ENCODE measurements at regions not wholly inside any gene's neighbourhood (a gene's known extent, or its start where the extent isn't known, plus 50 kb on each side); places are given as distances from the start of the nearest gene placed in this dataset.
A peak's percentile ranks its signal among the peaks of the same experiment; 100 is the strongest.

DNA sequence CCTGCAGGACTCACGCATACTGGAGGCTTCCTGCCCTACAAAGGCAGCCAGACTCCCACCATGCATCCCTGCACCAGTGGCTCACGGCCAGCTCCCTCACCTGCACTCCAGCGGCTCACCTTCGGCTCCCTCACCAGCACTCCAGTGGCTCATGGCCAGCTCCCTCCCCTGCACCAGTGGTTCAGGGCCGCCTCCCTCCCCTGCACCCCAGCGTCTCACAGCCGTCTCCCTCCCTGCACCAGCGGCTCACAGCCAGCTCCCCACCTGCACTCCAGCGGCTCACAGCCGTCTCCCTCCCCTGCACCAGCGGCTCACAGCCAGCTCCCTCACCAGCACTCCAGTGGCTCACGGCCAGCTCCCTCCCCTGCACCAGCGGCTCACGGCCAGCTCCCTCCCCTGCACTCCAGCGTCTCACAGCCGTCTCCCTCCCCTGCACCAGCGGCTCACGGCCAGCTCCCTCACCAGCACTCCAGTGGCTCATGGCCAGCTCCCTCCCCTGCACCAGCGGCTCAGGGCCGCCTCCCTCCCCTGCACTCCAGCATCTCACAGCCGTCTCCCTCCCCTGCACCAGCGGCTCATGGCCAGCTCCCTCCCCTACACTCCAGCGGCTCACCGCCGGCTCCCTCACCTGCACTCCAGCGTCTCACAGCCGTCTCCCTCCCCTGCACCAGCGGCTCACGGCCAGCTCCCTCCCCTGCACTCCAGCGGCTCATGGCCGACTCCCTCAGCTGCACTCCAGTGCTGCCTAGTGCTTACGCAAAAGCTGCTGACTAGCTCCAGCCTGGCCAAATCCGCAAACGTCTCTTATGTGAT is 324.5 kb downstream of the NPHP4 start:
- BruUV-seq (replicated peaks): no TSS peak
- no peaks in the 10 kb centered on the region for H3K9me3 ChIP-seq (ENCODE audit: control insufficient read depth in 1 of 2, insufficient read depth in 1 of 2, low read depth in 1 of 2, low read length in 2 of 2)
- no peak overlapping the region for H3K9ac ChIP-seq (ENCODE audit: low read length)
- no peaks in the 10 kb centered on the region for H3K4me1 ChIP-seq (ENCODE audit: control insufficient read depth in 1 of 2, insufficient read depth in 2 of 2, low read length in 2 of 2)
- no peaks in the 10 kb centered on the region for H3K36me3 ChIP-seq (ENCODE audit: control insufficient read depth in 1 of 2, insufficient read depth in 2 of 2, low read length in 2 of 2)
- CTCF ChIA-PET: no interaction called here
- H3K4me2 ChIP-seq (ENCODE audit: low read length): peak overlapping the region; percentile 14; the same call in 1 of the 2 replicates
- no peak overlapping the region for H3K27ac ChIP-seq (ENCODE audit: low read depth, low read length)
- TF ChIP-seq ELF1 (IDR thresholded peaks at IDR 0.05; ENCODE audit: borderline replicate concordance, low read depth): no peak
- TF ChIP-seq, protein P1, sequence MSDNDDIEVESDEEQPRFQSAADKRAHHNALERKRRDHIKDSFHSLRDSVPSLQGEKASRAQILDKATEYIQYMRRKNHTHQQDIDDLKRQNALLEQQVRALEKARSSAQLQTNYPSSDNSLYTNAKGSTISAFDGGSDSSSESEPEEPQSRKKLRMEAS (IDR thresholded peaks at IDR 0.05): no peak
- no peak for TF ChIP-seq SIN3A (IDR thresholded peaks at IDR 0.05; ENCODE audit: low read depth)
- no peak for TF ChIP-seq FOSL1 (IDR thresholded peaks at IDR 0.05; ENCODE audit: low read depth)
- TF ChIP-seq, protein P2, sequence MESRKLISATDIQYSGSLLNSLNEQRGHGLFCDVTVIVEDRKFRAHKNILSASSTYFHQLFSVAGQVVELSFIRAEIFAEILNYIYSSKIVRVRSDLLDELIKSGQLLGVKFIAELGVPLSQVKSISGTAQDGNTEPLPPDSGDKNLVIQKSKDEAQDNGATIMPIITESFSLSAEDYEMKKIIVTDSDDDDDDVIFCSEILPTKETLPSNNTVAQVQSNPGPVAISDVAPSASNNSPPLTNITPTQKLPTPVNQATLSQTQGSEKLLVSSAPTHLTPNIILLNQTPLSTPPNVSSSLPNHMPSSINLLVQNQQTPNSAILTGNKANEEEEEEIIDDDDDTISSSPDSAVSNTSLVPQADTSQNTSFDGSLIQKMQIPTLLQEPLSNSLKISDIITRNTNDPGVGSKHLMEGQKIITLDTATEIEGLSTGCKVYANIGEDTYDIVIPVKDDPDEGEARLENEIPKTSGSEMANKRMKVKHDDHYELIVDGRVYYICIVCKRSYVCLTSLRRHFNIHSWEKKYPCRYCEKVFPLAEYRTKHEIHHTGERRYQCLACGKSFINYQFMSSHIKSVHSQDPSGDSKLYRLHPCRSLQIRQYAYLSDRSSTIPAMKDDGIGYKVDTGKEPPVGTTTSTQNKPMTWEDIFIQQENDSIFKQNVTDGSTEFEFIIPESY (IDR thresholded peaks at IDR 0.05; ENCODE audit: extremely low read depth, insufficient replicate concordance, low read length): no peak
- TF ChIP-seq EZH2 (IDR thresholded peaks at IDR 0.05): no peak
- TF ChIP-seq CBX3 (IDR thresholded peaks at IDR 0.05; ENCODE audit: low read depth): no peak
- no peak for TF ChIP-seq YY1 (IDR thresholded peaks at IDR 0.05; ENCODE audit: extremely low read depth, insufficient replicate concordance, low read depth, low read length)
- no peak for TF ChIP-seq SRF (IDR thresholded peaks at IDR 0.05; ENCODE audit: low read depth)
- TF ChIP-seq, protein P3, sequence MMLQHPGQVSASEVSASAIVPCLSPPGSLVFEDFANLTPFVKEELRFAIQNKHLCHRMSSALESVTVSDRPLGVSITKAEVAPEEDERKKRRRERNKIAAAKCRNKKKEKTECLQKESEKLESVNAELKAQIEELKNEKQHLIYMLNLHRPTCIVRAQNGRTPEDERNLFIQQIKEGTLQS (IDR thresholded peaks at IDR 0.05): no peak
- no peak for TF ChIP-seq EZH2phosphoT487 (IDR thresholded peaks at IDR 0.05; ENCODE audit: borderline replicate concordance)
- no peak for TF ChIP-seq SP1 (IDR thresholded peaks at IDR 0.05; ENCODE audit: low read depth)
- no peak for TF ChIP-seq EGR1 (IDR thresholded peaks at IDR 0.05; ENCODE audit: low read depth)
- no peak for TF ChIP-seq JUND (IDR thresholded peaks at IDR 0.05)
- TF ChIP-seq, protein P4, sequence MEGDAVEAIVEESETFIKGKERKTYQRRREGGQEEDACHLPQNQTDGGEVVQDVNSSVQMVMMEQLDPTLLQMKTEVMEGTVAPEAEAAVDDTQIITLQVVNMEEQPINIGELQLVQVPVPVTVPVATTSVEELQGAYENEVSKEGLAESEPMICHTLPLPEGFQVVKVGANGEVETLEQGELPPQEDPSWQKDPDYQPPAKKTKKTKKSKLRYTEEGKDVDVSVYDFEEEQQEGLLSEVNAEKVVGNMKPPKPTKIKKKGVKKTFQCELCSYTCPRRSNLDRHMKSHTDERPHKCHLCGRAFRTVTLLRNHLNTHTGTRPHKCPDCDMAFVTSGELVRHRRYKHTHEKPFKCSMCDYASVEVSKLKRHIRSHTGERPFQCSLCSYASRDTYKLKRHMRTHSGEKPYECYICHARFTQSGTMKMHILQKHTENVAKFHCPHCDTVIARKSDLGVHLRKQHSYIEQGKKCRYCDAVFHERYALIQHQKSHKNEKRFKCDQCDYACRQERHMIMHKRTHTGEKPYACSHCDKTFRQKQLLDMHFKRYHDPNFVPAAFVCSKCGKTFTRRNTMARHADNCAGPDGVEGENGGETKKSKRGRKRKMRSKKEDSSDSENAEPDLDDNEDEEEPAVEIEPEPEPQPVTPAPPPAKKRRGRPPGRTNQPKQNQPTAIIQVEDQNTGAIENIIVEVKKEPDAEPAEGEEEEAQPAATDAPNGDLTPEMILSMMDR (IDR thresholded peaks at IDR 0.05 in 2 of 3, conservative IDR thresholded peaks at IDR 0.05 in 1 of 3; ENCODE audit: borderline replicate concordance in 1 of 3, insufficient read depth in 1 of 3, low read depth in 2 of 3, low read length in 2 of 3): no peak
- no peak for TF ChIP-seq POLR2A (IDR thresholded peaks at IDR 0.05; ENCODE audit: borderline replicate concordance, extremely low read depth, insufficient read depth, insufficient read length)
- no peak for TF ChIP-seq POLR2AphosphoS5 (IDR thresholded peaks at IDR 0.05; ENCODE audit: low read depth, low read length)
- TF ChIP-seq, protein P5, sequence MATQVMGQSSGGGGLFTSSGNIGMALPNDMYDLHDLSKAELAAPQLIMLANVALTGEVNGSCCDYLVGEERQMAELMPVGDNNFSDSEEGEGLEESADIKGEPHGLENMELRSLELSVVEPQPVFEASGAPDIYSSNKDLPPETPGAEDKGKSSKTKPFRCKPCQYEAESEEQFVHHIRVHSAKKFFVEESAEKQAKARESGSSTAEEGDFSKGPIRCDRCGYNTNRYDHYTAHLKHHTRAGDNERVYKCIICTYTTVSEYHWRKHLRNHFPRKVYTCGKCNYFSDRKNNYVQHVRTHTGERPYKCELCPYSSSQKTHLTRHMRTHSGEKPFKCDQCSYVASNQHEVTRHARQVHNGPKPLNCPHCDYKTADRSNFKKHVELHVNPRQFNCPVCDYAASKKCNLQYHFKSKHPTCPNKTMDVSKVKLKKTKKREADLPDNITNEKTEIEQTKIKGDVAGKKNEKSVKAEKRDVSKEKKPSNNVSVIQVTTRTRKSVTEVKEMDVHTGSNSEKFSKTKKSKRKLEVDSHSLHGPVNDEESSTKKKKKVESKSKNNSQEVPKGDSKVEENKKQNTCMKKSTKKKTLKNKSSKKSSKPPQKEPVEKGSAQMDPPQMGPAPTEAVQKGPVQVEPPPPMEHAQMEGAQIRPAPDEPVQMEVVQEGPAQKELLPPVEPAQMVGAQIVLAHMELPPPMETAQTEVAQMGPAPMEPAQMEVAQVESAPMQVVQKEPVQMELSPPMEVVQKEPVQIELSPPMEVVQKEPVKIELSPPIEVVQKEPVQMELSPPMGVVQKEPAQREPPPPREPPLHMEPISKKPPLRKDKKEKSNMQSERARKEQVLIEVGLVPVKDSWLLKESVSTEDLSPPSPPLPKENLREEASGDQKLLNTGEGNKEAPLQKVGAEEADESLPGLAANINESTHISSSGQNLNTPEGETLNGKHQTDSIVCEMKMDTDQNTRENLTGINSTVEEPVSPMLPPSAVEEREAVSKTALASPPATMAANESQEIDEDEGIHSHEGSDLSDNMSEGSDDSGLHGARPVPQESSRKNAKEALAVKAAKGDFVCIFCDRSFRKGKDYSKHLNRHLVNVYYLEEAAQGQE (IDR thresholded peaks at IDR 0.05; ENCODE audit: low read depth): no peak
- no peak for TF ChIP-seq ZNF274 (IDR thresholded peaks at IDR 0.05; ENCODE audit: low read depth, low read length)
- no peak for TF ChIP-seq RAD21 (IDR thresholded peaks at IDR 0.05; ENCODE audit: low read depth)
- peaks cover 6% of the 10 kb centered on the region; the same call in 1 of the 2 replicates for H3K27me3 ChIP-seq (ENCODE audit: insufficient read depth, low read length)
- no peaks in the 10 kb centered on the region for H3K79me2 ChIP-seq (ENCODE audit: insufficient read depth, low read length)
- intact Hi-C loops (cut with micrococcal nuclease): no loop called here
- no peak overlapping the region for H3K4me3 ChIP-seq (replicated peaks in 1 of 2; ENCODE audit: low read depth in 1 of 2, low read length in 2 of 2)
- RAD21 ChIA-PET (ENCODE audit: low non-redundant PET in 1 of 2, low total read pairs in 2 of 2, uncharacterized antibody in 2 of 2, unreplicated experiment in 2 of 2): no interaction called here
- POLR2A ChIA-PET: no interaction called here
- no peak for DNase-seq (ENCODE audit: low read depth, low spot score)
- peak; percentile 22; the same call in 1 of the 2 replicates for ATAC-seq
- H2AFZ ChIP-seq (ENCODE audit: low read depth, low read length, poor library complexity, severe bottlenecking): no peak overlapping the region
- no peaks in the 10 kb centered on the region for H4K20me1 ChIP-seq (ENCODE audit: insufficient read depth)
- no peaks in the 10 kb centered on the region for H3K9me2 ChIP-seq (ENCODE audit: insufficient read depth)

Data from HCT116 (cell line).